ENCODE measurements at regions not wholly inside any gene's neighbourhood (a gene's known extent, or its start where the extent isn't known, plus 50 kb on each side); places are given as distances from the start of the nearest gene placed in this dataset.
"Not testable (repeated sequence)": the region's sequence is repeated elsewhere in the genome, so short reads cannot be mapped to it uniquely, and the experiment has no call there.

- Mint-ChIP-seq H3K36me3 (no peaks in the 10 kb centered on the region), H3K27ac (no peak overlapping the region), H3K27me3 (peaks cover 17% of the 10 kb centered on the region), H3K4me1 (ENCODE audit: unreplicated experiment) (peaks cover 12% of the 10 kb centered on the region), H3K4me3 (no peak overlapping the region), H3K9me3 (no peaks in the 10 kb centered on the region)
- DNase-seq (ENCODE audit: extremely low spot score, unreplicated experiment): no peak
- TF ChIP-seq CTCF (conservative IDR thresholded peaks at IDR 0.05): no peak
These were observed 105.0 kb downstream of the BDH1 start for GRCh38 chr3:197450810-197451209.

GRCh38 chr3:197450308-197450707 lies 105.5 kb downstream of the BDH1 start:
- no peak overlapping the region for H3K27ac Mint-ChIP-seq
- DNase-seq (ENCODE audit: extremely low spot score, unreplicated experiment): no peak
- no peak overlapping the region for H3K4me3 Mint-ChIP-seq
- no peak for TF ChIP-seq CTCF (conservative IDR thresholded peaks at IDR 0.05)
- no peaks in the 10 kb centered on the region for H3K9me3 Mint-ChIP-seq
- H3K27me3 Mint-ChIP-seq: peaks cover 12% of the 10 kb centered on the region
- peaks cover 9% of the 10 kb centered on the region for H3K4me1 Mint-ChIP-seq (ENCODE audit: unreplicated experiment)
- no peaks in the 10 kb centered on the region for H3K36me3 Mint-ChIP-seq

GRCh38 chr3:197449181-197449580 lies 106.6 kb downstream of the BDH1 start:
- H3K36me3 Mint-ChIP-seq, H3K4me3 Mint-ChIP-seq: not testable (repeated sequence)

GRCh38 chr3:197447781-197448180 lies 108.0 kb downstream of the BDH1 start:
- not testable (repeated sequence) for H3K4me3 Mint-ChIP-seq; H3K36me3 Mint-ChIP-seq; H3K27ac Mint-ChIP-seq; DNase-seq (ENCODE audit: extremely low spot score, unreplicated experiment); H3K4me1 Mint-ChIP-seq (ENCODE audit: unreplicated experiment); H3K9me3 Mint-ChIP-seq; H3K27me3 Mint-ChIP-seq

More at GRCh38 chr3:197449181-197449580, 106.6 kb downstream of the BDH1 start:
- H3K4me1 Mint-ChIP-seq (ENCODE audit: unreplicated experiment); H3K27ac Mint-ChIP-seq; H3K27me3 Mint-ChIP-seq; DNase-seq (ENCODE audit: extremely low spot score, unreplicated experiment); H3K9me3 Mint-ChIP-seq: not testable (repeated sequence)

GRCh38 chr3:197447057-197447456 lies 108.7 kb downstream of the BDH1 start:
- H3K27ac Mint-ChIP-seq: no peak overlapping the region
- H3K4me3 Mint-ChIP-seq: no peak overlapping the region
- peaks cover 8% of the 10 kb centered on the region for H3K4me1 Mint-ChIP-seq (ENCODE audit: unreplicated experiment)
- no peaks in the 10 kb centered on the region for H3K36me3 Mint-ChIP-seq
- TF ChIP-seq CTCF (conservative IDR thresholded peaks at IDR 0.05): no peak
- no peaks in the 10 kb centered on the region for H3K9me3 Mint-ChIP-seq
- DNase-seq (ENCODE audit: extremely low spot score, unreplicated experiment): no peak
- H3K27me3 Mint-ChIP-seq: peaks cover 3% of the 10 kb centered on the region

- H3K4me1 Mint-ChIP-seq (ENCODE audit: unreplicated experiment): peaks cover 8% of the 10 kb centered on the region
- H3K4me3 Mint-ChIP-seq: no peak overlapping the region
- H3K36me3 Mint-ChIP-seq: no peaks in the 10 kb centered on the region
- H3K9me3 Mint-ChIP-seq: no peaks in the 10 kb centered on the region
- H3K27me3 Mint-ChIP-seq: peaks cover 6% of the 10 kb centered on the region
- DNase-seq (ENCODE audit: extremely low spot score, unreplicated experiment): no peak
- TF ChIP-seq CTCF (conservative IDR thresholded peaks at IDR 0.05): no peak
- no peak overlapping the region for H3K27ac Mint-ChIP-seq
These were observed 109.1 kb downstream of the BDH1 start for GRCh38 chr3:197446700-197447056.
